Upper lobe of right lung (tissue), 1 donor: ENCODE measurements at regions not wholly inside any gene's neighbourhood (a gene's known extent, or its start where the extent isn't known, plus 50 kb on each side); places are given as distances from the start of the nearest gene placed in this dataset.
A peak's percentile ranks its signal among the peaks of the same experiment; 100 is the strongest.

Experiments
- ATAC-seq: fragments of 200-7000 bp; cut with Tn5 transposase; one replicate; pipeline ENCODE4 v1.9.1; 2020; ENCODE audit warnings: mild to moderate bottlenecking, moderate library complexity
- DNase-seq: peaks from one replicate; pipeline ENCODE4 v3.0.0-alpha.2; 2020
- H3K27ac ChIP-seq: fragments of 200-600 bp; one replicate; pipeline ENCODE4 v1.8.0; 2022
- H3K27me3 ChIP-seq: fragments of 200-600 bp; one replicate; pipeline ENCODE4 v1.8.0; 2022; ENCODE audit warnings: mild to moderate bottlenecking
- H3K36me3 ChIP-seq: fragments of 200-600 bp; one replicate; pipeline ENCODE4 v1.8.0; 2022
- H3K4me1 ChIP-seq: fragments of 200-600 bp; one replicate; pipeline ENCODE4 v1.8.0; 2022
- H3K4me3 ChIP-seq: fragments of 200-600 bp; one replicate; pipeline ENCODE4 v1.8.0; 2022; ENCODE audit warnings: mild to moderate bottlenecking
- H3K9me3 ChIP-seq: fragments of 200-600 bp; one replicate; pipeline ENCODE4 v1.8.0; 2022
- intact Hi-C: fragments of 100-400 bp; cut with DNase I; formaldehyde crosslinking; loops from one replicate; pipeline ENCODE4 v1.11.0; 2022
- TF ChIP-seq, protein P1 (sequence below): fragments of 200-600 bp; IDR thresholded peaks from one replicate; pipeline ENCODE4 v1.8.0; 2022; ENCODE audit warnings: antibody characterized with exemption
- donor health status: DM: no; HTN: yes; CAD: no; lungs with severe emphysema.

- Histone ChIP-seq H3K27ac (no peak overlapping the region), H3K4me3 (no peak overlapping the region), H3K27me3 (no peaks in the 10 kb centered on the region), H3K4me1 (no peaks in the 10 kb centered on the region), H3K9me3 (peaks cover 7% of the 10 kb centered on the region), H3K36me3 (no peaks in the 10 kb centered on the region)
- TF ChIP-seq, protein P1, sequence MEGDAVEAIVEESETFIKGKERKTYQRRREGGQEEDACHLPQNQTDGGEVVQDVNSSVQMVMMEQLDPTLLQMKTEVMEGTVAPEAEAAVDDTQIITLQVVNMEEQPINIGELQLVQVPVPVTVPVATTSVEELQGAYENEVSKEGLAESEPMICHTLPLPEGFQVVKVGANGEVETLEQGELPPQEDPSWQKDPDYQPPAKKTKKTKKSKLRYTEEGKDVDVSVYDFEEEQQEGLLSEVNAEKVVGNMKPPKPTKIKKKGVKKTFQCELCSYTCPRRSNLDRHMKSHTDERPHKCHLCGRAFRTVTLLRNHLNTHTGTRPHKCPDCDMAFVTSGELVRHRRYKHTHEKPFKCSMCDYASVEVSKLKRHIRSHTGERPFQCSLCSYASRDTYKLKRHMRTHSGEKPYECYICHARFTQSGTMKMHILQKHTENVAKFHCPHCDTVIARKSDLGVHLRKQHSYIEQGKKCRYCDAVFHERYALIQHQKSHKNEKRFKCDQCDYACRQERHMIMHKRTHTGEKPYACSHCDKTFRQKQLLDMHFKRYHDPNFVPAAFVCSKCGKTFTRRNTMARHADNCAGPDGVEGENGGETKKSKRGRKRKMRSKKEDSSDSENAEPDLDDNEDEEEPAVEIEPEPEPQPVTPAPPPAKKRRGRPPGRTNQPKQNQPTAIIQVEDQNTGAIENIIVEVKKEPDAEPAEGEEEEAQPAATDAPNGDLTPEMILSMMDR, result no peak
- intact Hi-C loops, result no loop called here
- no peak for ATAC-seq
- DNase-seq, result no peak
These were observed 645.7 kb downstream of the PDCD6IP start for GRCh38 chr3:34444137-34444536.

DNA sequence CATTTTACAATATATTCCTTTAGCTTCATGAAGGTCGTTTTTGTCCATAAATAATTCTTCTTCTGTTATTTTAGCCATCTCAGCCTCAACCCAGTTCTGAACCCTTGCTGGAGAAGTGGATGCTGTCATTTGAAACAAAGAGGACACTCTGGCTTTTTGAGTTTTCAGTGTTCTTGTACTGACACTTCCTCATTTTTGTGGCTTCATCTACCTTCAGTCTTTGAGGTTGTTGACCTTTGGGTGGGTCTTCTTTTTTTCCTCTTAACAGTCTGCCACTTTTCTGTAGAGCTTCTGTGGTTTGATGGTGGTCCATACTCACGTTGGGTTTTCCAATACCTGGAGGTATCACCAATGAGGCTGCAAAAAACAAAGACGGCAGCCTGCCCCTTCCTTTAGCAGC, 650.9 kb downstream of the PDCD6IP start:
- H3K36me3 ChIP-seq, result no peaks in the 10 kb centered on the region
- intact Hi-C loops, result no loop called here
- H3K27ac ChIP-seq, result no peak overlapping the region
- no peak for DNase-seq
- no peak for ATAC-seq
- no peaks in the 10 kb centered on the region for H3K4me1 ChIP-seq
- no peak overlapping the region for H3K4me3 ChIP-seq
- H3K9me3 ChIP-seq, result peaks cover 1% of the 10 kb centered on the region
- TF ChIP-seq, protein P1, result no peak
- H3K27me3 ChIP-seq, result no peaks in the 10 kb centered on the region

DNA sequence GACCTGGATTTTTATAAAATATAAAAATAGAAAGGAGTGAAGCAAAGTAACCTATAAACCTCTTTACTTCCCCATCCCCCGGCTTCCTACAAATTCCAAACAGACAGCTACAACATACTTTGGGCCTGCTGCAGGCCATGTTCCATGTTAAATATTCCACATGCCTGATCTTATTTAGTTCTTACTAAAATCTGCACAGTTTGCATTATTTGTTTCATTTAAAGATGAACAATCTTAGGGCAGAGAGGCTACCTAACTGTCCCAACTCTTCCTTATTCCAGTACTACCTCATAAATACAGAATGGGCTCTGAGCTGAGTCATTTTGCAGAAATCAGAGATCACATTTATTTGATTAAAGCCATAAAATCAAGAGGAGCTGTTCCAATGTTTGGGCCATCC, 665.0 kb downstream of the PDCD6IP start:
- Histone ChIP-seq H3K27ac (no peak overlapping the region), H3K27me3 (no peaks in the 10 kb centered on the region), H3K9me3 (peaks cover 20% of the 10 kb centered on the region), H3K36me3 (no peaks in the 10 kb centered on the region), H3K4me3 (no peak overlapping the region), H3K4me1 (no peaks in the 10 kb centered on the region)
- TF ChIP-seq, protein P1, result no peak
- ATAC-seq, result no peak
- intact Hi-C loops, result no loop called here
- DNase-seq, result no peak

- Histone ChIP-seq H3K36me3 (no peaks in the 10 kb centered on the region), H3K27ac (no peak overlapping the region), H3K27me3 (no peaks in the 10 kb centered on the region), H3K9me3 (peaks cover 8% of the 10 kb centered on the region), H3K4me1 (no peaks in the 10 kb centered on the region), H3K4me3 (no peak overlapping the region)
- TF ChIP-seq, protein P1, result no peak
- intact Hi-C loops, result no loop called here
- ATAC-seq (no peak), DNase-seq (no peak)
These were observed 666.2 kb downstream of the PDCD6IP start for GRCh38 chr3:34464646-34465045.

DNA sequence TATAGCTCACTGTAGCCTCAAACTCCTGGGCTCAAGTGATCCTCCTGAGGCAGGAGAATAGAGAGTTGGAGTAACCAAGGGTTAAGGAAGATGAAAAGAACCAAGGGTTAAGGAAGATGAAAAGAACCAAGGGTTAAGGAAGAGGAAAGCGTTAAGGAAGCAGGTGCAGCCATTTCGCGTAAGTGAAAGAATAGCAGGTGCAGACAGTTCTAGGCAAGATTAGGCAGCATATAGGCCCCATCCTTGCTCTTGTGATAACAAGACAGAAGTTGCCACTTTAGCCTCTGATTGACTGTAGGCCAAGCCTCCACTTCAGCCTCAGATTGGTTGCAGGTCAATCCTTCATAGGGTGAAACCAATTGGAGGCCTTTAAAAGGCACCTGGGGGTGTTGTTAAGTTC, 677.4 kb downstream of the PDCD6IP start:
- no peak for ATAC-seq
- Histone ChIP-seq H3K4me3 (no peak overlapping the region), H3K36me3 (no peaks in the 10 kb centered on the region), H3K27ac (no peak overlapping the region), H3K4me1 (no peaks in the 10 kb centered on the region), H3K9me3 (no peaks in the 10 kb centered on the region), H3K27me3 (no peaks in the 10 kb centered on the region)
- intact Hi-C loops, result no loop called here
- DNase-seq, result no peak
- TF ChIP-seq, protein P1, result no peak

DNA sequence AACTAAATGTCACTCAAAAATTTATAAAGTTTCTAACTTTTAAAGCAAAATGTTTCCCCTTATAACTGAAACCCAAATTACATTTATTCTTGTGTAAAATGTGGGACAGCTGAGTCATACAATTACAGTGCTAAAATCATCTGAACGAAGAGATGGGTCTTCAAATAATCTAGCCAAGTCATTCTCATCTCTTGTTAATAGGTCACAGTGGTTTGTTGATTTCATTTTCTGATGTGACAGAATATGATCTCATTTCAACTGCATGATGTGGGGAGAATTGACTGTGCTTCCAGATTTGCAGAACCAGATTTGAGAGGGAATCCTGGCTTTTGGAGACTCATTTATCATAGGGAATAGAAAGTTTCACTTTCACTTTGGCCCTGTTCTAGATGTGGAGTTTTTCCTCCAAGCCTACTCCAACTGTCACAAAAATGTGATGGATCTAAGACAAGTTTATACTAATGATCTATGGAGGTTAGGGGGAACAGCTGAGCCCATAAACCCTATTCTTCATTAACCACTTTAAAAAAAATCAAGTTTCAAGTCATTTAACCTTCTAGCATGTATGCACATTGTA, 685.0 kb downstream of the PDCD6IP start:
- H3K4me3 ChIP-seq, result peak overlapping the region; percentile 21
- no peak for ATAC-seq

More for the DNA sequence above, 685.0 kb downstream of the PDCD6IP start:
- TF ChIP-seq, protein P1, result no peak
- Histone ChIP-seq H3K27ac (no peak overlapping the region), H3K36me3 (no peaks in the 10 kb centered on the region), H3K4me1 (no peaks in the 10 kb centered on the region), H3K27me3 (no peaks in the 10 kb centered on the region), H3K9me3 (no peaks in the 10 kb centered on the region)
- DNase-seq, result no peak
- intact Hi-C loops, result no loop called here
